PC-9 (cell line): ENCODE measurements at regions not wholly inside any gene's neighbourhood (a gene's known extent, or its start where the extent isn't known, plus 50 kb on each side); places are given as distances from the start of the nearest gene placed in this dataset.

Experiments
- EZH2 ChIP-seq: fragments of 200-600 bp; sonication (generic); IDR thresholded peaks from 2 replicates; pipeline ENCODE4 v1.8.0; 2017; ENCODE audit warnings: antibody characterized with exemption, low read depth
- TF ChIP-seq, protein P1 (sequence below): fragments of 200-600 bp; sonication (generic); conservative IDR thresholded peaks from 2 replicates; pipeline ENCODE4 v1.6.1; 2017; ENCODE audit warnings: mixed run types, antibody characterized with exemption, mild to moderate bottlenecking, moderate library complexity

DNA sequence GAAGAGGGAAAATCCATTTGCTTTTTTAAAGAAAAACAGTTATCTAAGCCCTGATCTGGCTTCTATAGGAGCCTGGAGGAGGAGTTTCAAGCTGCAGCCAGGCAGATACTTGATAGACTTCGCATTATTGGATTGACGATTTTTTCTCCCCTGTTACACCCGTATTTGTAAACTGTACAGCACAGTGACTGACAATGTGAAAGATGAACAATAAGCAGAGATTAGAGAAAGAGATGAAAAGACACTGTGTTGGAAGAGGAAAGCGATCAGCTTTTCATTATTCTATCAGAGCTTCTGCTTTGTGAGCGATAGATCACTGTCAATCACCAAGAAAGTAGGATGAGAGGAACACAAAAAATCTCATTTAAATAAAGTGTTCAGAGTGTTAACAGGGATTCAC is 639.2 kb downstream of the TLL1 start:
- TF ChIP-seq, protein P1, sequence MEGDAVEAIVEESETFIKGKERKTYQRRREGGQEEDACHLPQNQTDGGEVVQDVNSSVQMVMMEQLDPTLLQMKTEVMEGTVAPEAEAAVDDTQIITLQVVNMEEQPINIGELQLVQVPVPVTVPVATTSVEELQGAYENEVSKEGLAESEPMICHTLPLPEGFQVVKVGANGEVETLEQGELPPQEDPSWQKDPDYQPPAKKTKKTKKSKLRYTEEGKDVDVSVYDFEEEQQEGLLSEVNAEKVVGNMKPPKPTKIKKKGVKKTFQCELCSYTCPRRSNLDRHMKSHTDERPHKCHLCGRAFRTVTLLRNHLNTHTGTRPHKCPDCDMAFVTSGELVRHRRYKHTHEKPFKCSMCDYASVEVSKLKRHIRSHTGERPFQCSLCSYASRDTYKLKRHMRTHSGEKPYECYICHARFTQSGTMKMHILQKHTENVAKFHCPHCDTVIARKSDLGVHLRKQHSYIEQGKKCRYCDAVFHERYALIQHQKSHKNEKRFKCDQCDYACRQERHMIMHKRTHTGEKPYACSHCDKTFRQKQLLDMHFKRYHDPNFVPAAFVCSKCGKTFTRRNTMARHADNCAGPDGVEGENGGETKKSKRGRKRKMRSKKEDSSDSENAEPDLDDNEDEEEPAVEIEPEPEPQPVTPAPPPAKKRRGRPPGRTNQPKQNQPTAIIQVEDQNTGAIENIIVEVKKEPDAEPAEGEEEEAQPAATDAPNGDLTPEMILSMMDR, result no peak
- no peak for TF ChIP-seq EZH2
